AG09319 (cell line): ENCODE measurements at regions not wholly inside any gene's neighbourhood (a gene's known extent, or its start where the extent isn't known, plus 50 kb on each side); places are given as distances from the start of the nearest gene placed in this dataset.

Source experiments
- DNase-seq: peaks from one replicate; pipeline ENCODE4 v3.0.0-alpha.2; 2010; ENCODE audit warnings: low read depth; ENCODE audit errors: extremely low read depth
- CTCF ChIP-seq: IDR thresholded peaks from 2 replicates; pipeline ENCODE4 v1.5.1; 2011; ENCODE audit warnings: low read depth, mild to moderate bottlenecking, inconsistent platforms, low read length, moderate library complexity

GRCh38 chr2:7982054-7982453 is 699.8 kb upstream of the ID2 start:
- no peak for TF ChIP-seq CTCF
- no peak for DNase-seq

GRCh38 chr2:7983451-7983850 is 698.4 kb upstream of the ID2 start:
- no peak for TF ChIP-seq CTCF

GRCh38 chr2:7983912-7984311 is 697.9 kb upstream of the ID2 start:
- no peak for TF ChIP-seq CTCF

More at GRCh38 chr2:7983451-7983850, 698.4 kb upstream of the ID2 start:
- DNase-seq = no peak

DNA sequence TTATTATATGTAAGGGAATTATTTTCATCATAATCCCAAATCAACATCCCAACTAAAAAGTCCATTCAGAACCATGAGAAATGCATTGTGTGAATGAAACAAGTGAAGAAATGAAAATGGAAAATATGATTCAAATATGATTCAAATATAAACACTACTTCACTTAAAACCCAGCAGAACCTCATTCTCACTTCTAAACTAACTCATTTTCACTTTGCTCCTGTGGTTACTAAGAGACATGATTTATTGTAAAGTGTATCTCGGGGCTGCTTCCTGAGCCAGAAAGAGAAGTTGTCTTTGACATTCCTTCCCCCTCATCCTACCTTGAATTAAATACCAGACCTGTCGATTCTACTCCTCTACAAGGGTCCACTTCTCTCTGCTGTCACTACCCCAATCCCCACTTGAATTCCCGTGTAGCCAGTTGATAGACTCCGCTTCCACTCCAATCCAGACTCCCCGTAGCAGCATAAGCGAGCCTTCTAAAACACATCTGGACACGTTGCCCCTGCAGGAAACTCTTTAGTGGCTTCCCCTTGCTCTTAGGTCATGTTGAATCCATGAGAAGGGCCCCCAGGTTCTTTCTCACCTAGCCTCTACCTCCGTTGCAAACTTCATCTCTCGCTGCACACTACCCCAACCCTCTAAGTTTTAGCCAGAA is 697.0 kb upstream of the ID2 start:
- DNase-seq = no peak
- TF ChIP-seq CTCF = no peak

More at GRCh38 chr2:7983912-7984311, 697.9 kb upstream of the ID2 start:
- no peak for DNase-seq

DNA sequence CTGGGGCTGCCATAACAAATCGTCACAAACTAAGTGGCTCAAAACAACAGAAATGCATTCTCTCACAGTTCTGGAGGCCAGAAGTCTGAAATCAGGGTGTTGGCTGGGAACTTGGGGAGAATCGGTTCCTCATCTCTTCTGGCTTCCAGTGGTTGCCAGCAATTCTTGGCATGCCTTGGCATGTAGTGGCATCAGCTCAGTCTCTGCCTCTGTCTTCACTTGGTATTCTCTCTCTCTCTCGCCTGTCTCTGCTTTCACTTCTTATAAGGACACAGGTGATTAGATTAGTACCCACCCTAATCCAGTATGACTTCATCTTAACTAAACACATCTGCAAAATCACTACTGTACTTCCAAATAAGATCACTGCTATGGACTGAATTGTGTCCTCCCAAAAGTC is 695.4 kb upstream of the ID2 start:
- no peak for TF ChIP-seq CTCF

GRCh38 chr2:7987992-7988391 is 693.9 kb upstream of the ID2 start:
- no peak for DNase-seq

More for the DNA sequence above, 695.4 kb upstream of the ID2 start:
- DNase-seq = no peak

GRCh38 chr2:7988440-7988839 is 693.4 kb upstream of the ID2 start:
- no peak for DNase-seq
- no peak for TF ChIP-seq CTCF

More at GRCh38 chr2:7987992-7988391, 693.9 kb upstream of the ID2 start:
- no peak for TF ChIP-seq CTCF
